ENCODE measurements at regions not wholly inside any gene's neighbourhood (a gene's known extent, or its start where the extent isn't known, plus 50 kb on each side); places are given as distances from the start of the nearest gene placed in this dataset.
A peak's percentile ranks its signal among the peaks of the same experiment; 100 is the strongest.

DNA sequence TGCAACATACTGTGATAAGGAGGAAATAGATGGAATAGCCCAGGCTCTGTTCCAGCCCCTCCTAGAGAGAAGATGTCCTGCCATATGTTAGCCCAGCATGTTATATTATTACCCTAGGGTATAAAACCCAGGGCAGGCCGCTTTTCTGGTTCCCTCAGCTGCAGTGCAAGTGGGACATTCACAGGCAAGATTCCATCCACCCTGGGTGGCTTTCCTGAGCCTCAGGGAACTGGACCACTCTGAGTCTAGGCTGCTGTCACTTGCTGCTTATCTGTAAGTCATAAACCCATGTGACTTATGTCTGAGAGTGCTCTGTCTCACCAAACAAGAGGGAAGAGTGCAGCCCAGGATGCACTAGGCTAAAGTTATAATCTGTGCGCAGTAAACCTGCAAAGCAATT, 413.2 kb downstream of the MZT1 start:
- Mint-ChIP-seq H3K4me1 (no peaks in the 10 kb centered on the region), H3K4me3 (no peak overlapping the region), H3K27ac (peak overlapping the region in 1 of 2 donors; percentile 71), H3K27me3 (no peaks in the 10 kb centered on the region), H3K9me3 (no peaks in the 10 kb centered on the region)
- no peak for DNase-seq
- peak; percentile 12 for ATAC-seq

DNA sequence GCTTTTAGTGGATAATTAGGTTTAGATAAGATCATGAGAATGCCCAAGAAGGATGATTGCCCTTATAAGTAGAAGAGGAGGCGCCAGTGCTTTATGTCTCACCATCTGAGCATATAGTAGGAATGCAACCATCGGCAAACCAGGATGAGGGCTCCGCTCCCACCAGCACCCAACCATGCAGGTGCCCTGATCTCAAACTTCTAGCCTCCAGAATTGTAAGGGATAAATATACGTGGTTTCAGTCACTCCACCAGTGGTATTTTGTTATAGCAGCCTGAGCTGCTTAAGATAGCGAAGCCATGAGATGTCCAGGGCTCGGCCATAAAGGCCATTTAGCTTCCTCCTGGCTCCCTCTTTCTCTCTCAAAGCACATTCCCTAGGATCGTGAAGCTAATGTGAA, 413.9 kb downstream of the MZT1 start:
- no peaks in the 10 kb centered on the region for H3K9me3 Mint-ChIP-seq
- ATAC-seq, result no peak

DNA sequence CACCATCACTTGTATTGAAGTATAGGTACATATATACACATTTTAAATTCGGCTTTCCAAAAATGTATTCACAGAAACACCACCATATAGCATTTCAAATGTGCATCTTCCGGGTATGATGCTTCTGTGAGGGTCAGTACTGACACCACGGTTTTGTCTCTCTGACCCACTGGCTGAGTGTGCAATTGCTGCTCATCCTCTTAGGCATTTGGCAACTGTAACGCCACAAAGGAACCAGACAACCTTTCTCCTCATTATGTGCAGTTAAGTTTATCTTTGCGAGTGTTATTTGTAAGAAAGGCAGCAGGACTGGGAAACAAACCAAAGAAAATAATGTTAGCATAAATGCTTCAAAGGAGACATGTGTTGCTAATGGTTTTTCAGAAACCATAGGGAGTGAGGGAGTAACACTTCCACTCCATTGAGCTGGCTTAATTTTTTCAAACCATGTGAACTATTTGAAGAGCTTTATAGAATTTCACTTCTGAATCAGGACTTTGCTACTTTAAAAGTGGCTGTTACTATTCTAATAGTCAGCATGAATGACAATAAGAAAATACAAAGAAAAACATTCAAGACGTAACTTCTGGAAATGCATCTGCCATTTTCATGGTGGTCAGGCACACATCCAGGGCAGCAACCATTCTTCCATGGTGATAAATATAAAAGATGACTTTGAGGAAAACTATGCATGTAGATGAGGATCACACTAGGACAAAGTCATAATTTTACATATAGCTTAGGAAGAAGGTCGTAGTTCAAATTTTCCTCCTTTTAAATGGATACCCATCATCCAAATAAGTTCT, 423.3 kb downstream of the MZT1 start:
- Mint-ChIP-seq H3K27me3 (no peaks in the 10 kb centered on the region), H3K4me3 (no peak overlapping the region), H3K4me1 (no peaks in the 10 kb centered on the region), H3K9me3 (no peaks in the 10 kb centered on the region), H3K27ac (no peak overlapping the region)
- ATAC-seq (no peak), DNase-seq (no peak)

More for the DNA sequence above, 413.9 kb downstream of the MZT1 start:
- H3K27me3 Mint-ChIP-seq, result no peaks in the 10 kb centered on the region
- no peak overlapping the region for H3K4me3 Mint-ChIP-seq
- H3K27ac Mint-ChIP-seq, result no peak overlapping the region
- no peaks in the 10 kb centered on the region for H3K4me1 Mint-ChIP-seq
- DNase-seq, result no peak

DNA sequence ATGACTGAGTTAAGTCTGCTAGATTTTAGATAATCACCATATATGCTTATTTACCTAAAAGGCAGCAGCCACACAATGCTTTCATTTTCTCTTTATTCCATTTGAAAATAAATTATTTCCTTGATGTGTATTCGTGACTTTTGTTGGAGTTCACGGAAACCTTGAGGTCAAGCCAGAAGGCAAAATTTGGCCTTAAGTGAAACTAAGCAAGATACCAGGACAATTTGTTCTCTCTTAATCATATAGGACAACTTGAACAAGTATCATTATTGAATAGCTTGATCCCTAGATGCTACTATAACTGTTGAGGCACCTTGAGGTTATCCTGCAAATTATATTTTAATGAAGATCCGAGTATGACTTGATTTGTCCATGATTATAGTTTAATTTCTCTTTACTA, 429.2 kb upstream of the DACH1 start:
- no peaks in the 10 kb centered on the region for H3K4me1 Mint-ChIP-seq
- ATAC-seq, result no peak
- H3K27me3 Mint-ChIP-seq, result no peaks in the 10 kb centered on the region
- peaks cover 9 to 20% of the 10 kb centered on the region in 2 donors for H3K9me3 Mint-ChIP-seq
- no peak overlapping the region for H3K4me3 Mint-ChIP-seq
- no peak overlapping the region for H3K27ac Mint-ChIP-seq
- no peak for DNase-seq

DNA sequence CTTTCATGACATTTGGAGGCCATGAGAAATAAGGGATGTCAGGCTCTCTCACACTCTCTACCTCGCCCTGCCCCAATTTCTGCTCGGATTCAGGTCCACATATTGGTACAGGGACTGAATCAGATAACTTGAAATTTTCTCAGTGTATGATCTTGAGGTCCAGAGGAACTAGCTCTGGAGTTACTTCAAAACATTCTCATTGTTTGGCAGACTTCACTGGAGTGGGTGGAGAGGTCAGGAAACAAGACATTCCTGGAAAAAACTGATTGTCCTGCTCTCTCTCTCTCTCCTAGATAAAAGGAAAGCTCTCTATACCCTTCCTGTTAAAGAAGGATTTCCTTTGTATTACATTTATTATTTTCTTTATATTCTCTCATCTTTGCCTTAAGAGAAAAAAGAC, 428.1 kb upstream of the DACH1 start:
- Mint-ChIP-seq H3K27ac (no peak overlapping the region), H3K9me3 (peaks cover 9 to 21% of the 10 kb centered on the region in 2 donors), H3K27me3 (no peaks in the 10 kb centered on the region), H3K4me3 (no peak overlapping the region), H3K4me1 (no peaks in the 10 kb centered on the region)
- ATAC-seq (no peak), DNase-seq (no peak)

DNA sequence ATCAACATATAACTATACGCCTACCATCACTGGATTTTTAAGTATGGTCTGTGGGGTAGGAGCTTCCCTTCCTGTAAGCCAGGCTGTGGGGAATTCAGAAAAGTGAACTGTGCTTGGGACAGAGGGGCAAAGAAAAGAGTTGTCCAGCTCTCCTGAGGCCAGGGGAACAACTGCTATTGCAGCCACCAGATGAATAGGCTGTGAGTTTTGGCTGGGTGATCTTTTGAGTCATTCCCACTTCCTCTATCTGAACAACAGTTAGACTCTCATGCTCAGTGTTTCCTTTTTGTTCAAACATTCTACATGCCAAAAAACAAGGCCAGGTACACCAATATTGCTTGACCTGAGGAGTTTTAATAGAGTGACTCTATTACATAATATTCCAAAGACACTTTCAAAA, 426.2 kb upstream of the DACH1 start:
- DNase-seq, result no peak
- peaks cover 9 to 21% of the 10 kb centered on the region in 2 donors for H3K9me3 Mint-ChIP-seq
- ATAC-seq, result no peak

DNA sequence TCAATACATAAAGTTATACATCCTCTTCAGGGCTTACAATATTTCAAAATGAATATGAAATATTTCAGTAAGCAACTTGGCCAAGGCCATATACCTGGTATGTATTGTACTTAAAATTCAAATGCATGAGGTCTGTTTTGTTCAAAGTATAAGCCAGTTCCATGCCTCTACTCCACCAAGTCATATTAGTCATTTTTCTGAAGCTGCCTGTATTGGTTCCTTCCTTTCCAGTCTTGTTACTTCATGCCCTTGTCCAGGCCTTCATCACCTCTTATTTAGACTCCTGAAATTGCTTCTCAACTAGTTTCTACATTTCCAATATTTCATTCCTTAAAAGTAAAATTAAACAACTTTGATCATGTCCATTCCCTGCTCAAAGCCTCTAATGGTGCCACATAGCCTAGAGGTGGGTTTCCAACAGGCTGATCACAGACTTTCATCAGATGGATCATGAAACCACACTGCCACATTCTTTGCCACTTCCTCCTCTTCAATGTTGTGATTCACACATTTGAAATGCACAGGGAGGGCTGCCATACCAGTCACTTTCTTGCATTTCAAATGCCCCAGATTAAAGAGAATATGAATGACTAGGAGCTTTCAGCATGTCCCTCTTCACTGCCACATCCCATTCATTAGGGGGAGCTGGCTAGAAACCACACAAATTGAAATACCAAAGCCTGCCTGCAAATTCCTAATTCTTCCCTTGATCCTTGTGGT, 424.1 kb upstream of the DACH1 start:
- no peak overlapping the region for H3K4me3 Mint-ChIP-seq
- H3K4me1 Mint-ChIP-seq, result no peaks in the 10 kb centered on the region

More for the DNA sequence above, 426.2 kb upstream of the DACH1 start:
- H3K4me3 Mint-ChIP-seq, result no peak overlapping the region
- H3K27me3 Mint-ChIP-seq, result no peaks in the 10 kb centered on the region
- H3K27ac Mint-ChIP-seq, result no peak overlapping the region
- H3K4me1 Mint-ChIP-seq, result no peaks in the 10 kb centered on the region

DNA sequence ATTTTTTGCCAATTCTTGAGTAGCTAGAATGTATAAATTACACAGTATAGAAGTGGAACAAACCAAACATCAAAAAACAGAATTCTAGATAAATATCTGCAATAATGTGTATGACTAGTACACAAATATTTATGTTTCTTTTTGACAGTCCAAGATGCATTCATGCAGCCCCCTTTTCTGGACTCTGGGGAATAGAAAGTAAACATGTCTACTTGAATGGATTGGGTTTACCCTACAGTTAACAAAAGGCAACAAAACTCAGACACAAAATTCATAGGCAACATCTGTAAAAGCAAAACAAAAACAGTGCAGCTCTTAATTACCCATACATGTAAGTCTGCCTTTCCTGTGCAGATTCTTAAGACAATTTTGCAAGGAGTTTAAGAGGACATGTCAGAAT, 419.4 kb upstream of the DACH1 start:
- ATAC-seq, result no peak
- Mint-ChIP-seq H3K4me1 (no peaks in the 10 kb centered on the region), H3K4me3 (no peak overlapping the region), H3K27me3 (no peaks in the 10 kb centered on the region), H3K9me3 (peaks cover 0 to 2% of the 10 kb centered on the region in 2 donors), H3K27ac (no peak overlapping the region)
- no peak for DNase-seq

More for the DNA sequence above, 424.1 kb upstream of the DACH1 start:
- H3K27ac Mint-ChIP-seq, result no peak overlapping the region
- no peak for ATAC-seq
- no peak for DNase-seq
- peaks cover 9 to 21% of the 10 kb centered on the region in 2 donors for H3K9me3 Mint-ChIP-seq
- H3K27me3 Mint-ChIP-seq, result no peaks in the 10 kb centered on the region

DNA sequence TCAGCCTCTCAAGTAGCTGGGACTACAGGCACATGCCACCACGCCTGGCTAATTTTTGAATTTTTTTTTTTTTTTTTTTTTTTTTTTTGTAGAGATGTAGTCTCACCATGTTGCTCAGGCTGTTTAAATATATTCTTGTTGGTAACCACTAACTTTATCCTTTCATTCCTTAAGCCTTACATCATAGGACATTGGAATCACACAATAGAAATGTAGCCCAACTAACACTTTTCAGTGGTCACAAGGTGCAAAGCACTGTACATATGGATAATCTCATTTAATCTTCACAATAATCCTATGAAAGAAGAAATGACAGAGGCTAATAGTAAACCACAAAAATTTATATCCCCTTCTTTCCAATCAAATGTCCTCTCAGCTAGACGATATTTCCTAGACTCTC, 417.8 kb upstream of the DACH1 start:
- ATAC-seq (no peak), DNase-seq (no peak)
- Mint-ChIP-seq H3K9me3 (no peaks in the 10 kb centered on the region), H3K27me3 (no peaks in the 10 kb centered on the region), H3K4me1 (no peaks in the 10 kb centered on the region), H3K4me3 (no peak overlapping the region), H3K27ac (no peak overlapping the region)

DNA sequence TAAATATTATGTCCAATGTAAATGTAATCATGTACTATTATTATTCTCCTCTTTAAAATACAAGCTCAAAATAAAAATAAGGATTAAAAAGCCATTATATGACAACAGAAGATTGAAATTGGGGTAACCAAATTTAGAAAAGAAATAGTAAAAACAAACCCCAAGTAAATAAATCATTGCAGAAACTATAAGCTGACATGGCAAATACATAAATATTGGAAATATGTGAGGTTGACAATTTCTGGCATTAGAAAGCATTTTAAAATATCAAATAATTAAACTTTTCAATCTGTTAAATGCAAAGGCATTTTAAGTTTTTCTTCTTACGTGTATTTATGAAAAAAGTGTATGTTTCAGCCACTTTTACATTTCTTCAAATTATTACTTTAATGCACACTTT, 394.7 kb upstream of the DACH1 start:
- H3K27ac Mint-ChIP-seq, result no peak overlapping the region
- H3K4me1 Mint-ChIP-seq, result no peaks in the 10 kb centered on the region
- H3K27me3 Mint-ChIP-seq, result no peaks in the 10 kb centered on the region
- no peak overlapping the region for H3K4me3 Mint-ChIP-seq
- peaks cover 5 to 12% of the 10 kb centered on the region in 2 donors for H3K9me3 Mint-ChIP-seq
- ATAC-seq, result no peak
- no peak for DNase-seq

DNA sequence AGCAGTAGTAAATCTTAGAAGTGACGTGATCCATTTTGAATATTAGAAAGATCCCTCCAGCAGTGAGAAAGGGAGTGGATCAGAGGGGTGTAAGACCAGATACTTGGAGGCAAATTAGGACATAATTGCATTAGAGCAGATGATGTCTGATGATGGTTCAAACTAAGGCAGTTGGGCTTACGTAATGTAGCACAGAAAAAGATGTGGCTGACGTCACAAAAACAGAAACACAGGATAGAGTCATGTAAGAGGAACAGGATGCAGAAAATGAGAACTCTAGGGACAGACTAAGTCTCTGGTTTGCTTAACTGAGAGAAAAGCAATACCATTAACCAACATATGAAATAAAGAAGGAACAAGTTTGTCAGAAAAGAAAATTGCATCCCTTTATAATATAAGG, 392.5 kb upstream of the DACH1 start:
- Mint-ChIP-seq H3K4me3 (no peak overlapping the region), H3K4me1 (no peaks in the 10 kb centered on the region), H3K27me3 (no peaks in the 10 kb centered on the region), H3K27ac (no peak overlapping the region), H3K9me3 (peaks cover 5 to 12% of the 10 kb centered on the region in 2 donors)
- ATAC-seq (no peak), DNase-seq (no peak)

DNA sequence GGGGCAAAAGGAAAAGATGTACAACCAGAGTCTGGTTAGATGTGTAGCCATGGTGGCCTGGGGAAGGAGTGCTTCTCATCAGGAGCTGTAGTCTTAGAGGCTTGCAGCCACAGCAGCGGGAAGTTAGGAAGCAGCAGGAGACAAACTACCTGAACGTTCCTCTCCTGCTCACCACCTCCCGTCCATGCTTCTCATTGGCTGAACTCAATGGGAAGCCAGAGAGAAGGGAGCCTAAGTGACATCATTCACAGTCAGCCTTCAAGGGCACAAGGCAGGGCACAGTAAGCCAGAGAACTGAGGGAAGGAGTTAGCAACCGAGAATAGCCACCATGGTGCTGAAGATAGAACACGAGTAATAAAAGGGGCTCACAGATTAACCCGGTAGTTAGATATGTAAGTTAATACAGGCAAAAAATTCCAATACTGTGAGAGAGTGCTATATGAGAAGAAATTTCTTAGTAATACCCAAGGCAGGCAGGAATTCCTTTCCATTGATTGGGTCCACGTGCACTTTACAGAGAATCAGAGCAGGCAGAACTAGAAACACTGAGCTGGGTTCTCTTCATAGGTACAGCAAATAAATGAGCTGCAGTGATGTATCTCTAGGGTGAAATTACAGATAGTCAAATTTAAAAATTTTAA, 391.5 kb upstream of the DACH1 start:
- H3K27ac Mint-ChIP-seq, result no peak overlapping the region
- ATAC-seq (no peak), DNase-seq (no peak)

DNA sequence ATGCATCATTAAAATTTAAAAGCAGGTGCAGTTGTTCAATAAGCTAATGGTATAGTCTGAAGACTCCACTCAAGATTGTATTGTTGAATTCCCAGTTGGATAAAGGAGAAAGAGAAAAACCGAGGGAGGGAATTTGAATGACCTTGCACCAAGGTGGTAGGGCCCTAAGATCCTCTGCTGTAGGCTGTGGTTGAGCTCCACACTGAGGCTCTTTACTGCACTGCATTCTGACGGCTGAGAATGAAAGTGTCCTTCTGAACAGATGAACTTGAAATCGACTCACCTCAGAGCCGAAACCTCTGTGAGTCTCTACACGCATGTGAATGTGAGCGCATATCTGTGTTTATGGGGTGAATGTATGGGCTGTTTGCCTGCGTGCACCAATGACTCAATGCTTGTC, 388.9 kb upstream of the DACH1 start:
- H3K9me3 Mint-ChIP-seq, result peaks cover 8 to 25% of the 10 kb centered on the region in 2 donors
- H3K4me1 Mint-ChIP-seq, result no peaks in the 10 kb centered on the region
- no peak overlapping the region for H3K27ac Mint-ChIP-seq
- DNase-seq (no peak), ATAC-seq (no peak)
- H3K27me3 Mint-ChIP-seq, result no peaks in the 10 kb centered on the region
- H3K4me3 Mint-ChIP-seq, result no peak overlapping the region

More for the DNA sequence above, 391.5 kb upstream of the DACH1 start:
- no peaks in the 10 kb centered on the region for H3K4me1 Mint-ChIP-seq
- H3K4me3 Mint-ChIP-seq, result no peak overlapping the region
- H3K9me3 Mint-ChIP-seq, result peaks cover 5 to 12% of the 10 kb centered on the region in 2 donors
- H3K27me3 Mint-ChIP-seq, result no peaks in the 10 kb centered on the region

DNA sequence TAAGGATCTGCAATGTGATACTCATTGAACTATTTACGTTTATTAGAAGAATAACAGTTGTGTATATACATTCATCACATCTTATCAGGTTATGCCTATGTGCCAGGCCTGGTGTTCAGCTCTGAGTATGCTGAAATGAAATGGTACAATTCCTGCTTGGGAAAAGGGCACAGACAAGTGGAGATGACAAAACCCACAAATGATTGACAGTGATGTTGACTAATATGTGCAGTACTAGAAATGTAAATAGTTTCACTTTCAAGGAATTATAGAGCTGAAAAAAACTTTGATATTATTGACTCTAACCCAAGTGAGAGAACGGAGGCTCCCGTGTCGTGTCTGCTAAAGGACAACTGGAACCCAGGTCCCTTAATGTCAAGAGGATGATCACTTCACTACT, 386.8 kb upstream of the DACH1 start:
- Mint-ChIP-seq H3K9me3 (peaks cover 17 to 29% of the 10 kb centered on the region in 2 donors), H3K27me3 (no peaks in the 10 kb centered on the region), H3K4me3 (no peak overlapping the region), H3K4me1 (no peaks in the 10 kb centered on the region), H3K27ac (no peak overlapping the region)
- ATAC-seq (no peak), DNase-seq (no peak)

DNA sequence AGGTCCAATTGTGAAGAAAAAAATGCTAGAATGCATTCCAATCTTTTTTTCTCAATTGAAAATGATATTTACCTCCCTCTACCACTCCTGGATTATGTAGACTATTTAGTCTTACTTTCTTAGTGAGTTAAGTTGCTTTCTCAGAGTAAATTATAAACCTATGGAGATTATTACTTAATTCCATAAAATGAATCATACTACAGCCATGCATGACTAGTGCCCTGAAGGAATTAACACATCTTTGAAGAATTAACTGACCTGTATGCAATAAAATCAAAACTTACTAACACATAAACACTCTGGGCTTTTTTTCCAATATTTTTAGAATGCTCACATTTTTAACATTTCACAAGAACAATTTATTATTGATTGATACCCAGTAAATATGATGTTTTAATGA, 379.4 kb upstream of the DACH1 start:
- Mint-ChIP-seq H3K27me3 (no peaks in the 10 kb centered on the region), H3K4me3 (no peak overlapping the region), H3K4me1 (no peaks in the 10 kb centered on the region), H3K27ac (no peak overlapping the region), H3K9me3 (peaks cover 14 to 20% of the 10 kb centered on the region in 2 donors)
- ATAC-seq (no peak), DNase-seq (no peak)

DNA sequence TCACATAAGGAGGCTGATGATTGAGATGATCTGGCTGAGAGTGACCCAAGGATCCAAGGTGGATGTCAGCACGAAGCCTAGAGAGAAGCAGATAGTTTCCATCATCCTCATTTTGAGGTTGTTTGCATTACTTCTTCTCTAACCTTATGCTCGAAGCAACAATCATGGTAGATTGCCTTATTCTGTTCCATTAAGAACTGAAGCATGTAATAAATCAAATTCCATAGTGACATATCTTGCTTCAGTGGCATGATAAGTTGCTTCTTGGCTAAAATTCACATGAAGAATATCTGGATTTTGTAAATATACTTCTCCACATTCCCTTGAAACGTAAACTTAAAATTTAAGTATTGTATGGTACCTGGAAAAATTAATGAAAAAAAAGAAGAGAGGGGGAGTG, 377.8 kb upstream of the DACH1 start:
- no peaks in the 10 kb centered on the region for H3K4me1 Mint-ChIP-seq
- H3K4me3 Mint-ChIP-seq, result no peak overlapping the region
- no peak for DNase-seq
- no peaks in the 10 kb centered on the region for H3K27me3 Mint-ChIP-seq
- H3K9me3 Mint-ChIP-seq, result peaks cover 5 to 7% of the 10 kb centered on the region in 2 donors
- no peak for ATAC-seq
- H3K27ac Mint-ChIP-seq, result no peak overlapping the region
